ENCODE measurements at regions not wholly inside any gene's neighbourhood (a gene's known extent, or its start where the extent isn't known, plus 50 kb on each side); places are given as distances from the start of the nearest gene placed in this dataset.

DNA sequence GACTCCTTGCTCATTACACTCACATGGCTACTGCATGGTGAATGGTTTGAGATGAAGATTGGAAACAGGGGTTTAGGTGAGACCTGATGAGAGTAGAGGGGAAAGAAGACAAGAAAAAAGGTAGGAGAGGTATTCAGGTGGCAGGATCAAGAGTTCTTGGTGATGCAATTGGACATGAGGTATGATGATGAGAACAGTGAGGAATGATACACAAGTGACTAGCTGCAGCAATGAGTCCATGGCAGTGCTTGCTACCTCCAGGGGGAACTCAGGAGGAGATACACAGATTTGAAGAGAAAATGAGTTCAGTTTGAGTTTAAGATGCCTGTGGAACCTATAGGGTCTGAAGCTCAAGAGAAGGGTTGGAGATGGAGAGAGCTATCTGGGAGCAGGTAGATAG is 62.1 kb upstream of the NFE2L2 start:
- no peak for TF ChIP-seq EZH2 (IDR thresholded peaks at IDR 0.05; ENCODE audit: insufficient read depth, low read length)
- TF ChIP-seq, protein P1, sequence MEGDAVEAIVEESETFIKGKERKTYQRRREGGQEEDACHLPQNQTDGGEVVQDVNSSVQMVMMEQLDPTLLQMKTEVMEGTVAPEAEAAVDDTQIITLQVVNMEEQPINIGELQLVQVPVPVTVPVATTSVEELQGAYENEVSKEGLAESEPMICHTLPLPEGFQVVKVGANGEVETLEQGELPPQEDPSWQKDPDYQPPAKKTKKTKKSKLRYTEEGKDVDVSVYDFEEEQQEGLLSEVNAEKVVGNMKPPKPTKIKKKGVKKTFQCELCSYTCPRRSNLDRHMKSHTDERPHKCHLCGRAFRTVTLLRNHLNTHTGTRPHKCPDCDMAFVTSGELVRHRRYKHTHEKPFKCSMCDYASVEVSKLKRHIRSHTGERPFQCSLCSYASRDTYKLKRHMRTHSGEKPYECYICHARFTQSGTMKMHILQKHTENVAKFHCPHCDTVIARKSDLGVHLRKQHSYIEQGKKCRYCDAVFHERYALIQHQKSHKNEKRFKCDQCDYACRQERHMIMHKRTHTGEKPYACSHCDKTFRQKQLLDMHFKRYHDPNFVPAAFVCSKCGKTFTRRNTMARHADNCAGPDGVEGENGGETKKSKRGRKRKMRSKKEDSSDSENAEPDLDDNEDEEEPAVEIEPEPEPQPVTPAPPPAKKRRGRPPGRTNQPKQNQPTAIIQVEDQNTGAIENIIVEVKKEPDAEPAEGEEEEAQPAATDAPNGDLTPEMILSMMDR (IDR thresholded peaks at IDR 0.05; ENCODE audit: insufficient read depth, low read depth, low read length) = no peak
